Vagina (tissue), 2 donors: ENCODE measurements at regions not wholly inside any gene's neighbourhood (a gene's known extent, or its start where the extent isn't known, plus 50 kb on each side); places are given as distances from the start of the nearest gene placed in this dataset.

Source experiments
- POLR2AphosphoS5 ChIP-seq, 2 donors: sonication (generic); formaldehyde crosslinking; IDR thresholded peaks; one replicate each; pipeline ENCODE4 v1.9.0; 2017; ENCODE audit warnings: antibody characterized with exemption in 2 of 2, mild to moderate bottlenecking in 2 of 2, low read depth in 1 of 2; ENCODE audit not compliant: insufficient read depth in 1 of 2
- TF ChIP-seq, protein P1 (sequence below), 3 experiments: fragments of 450-650 bp in 2 of 3; fragments of 200-600 bp in 1 of 3; sonication (generic) in 1 of 3; IDR thresholded peaks; one replicate each; pipeline ENCODE4 v1.5.1; 2017 to 2019; ENCODE audit warnings: antibody characterized with exemption in 3 of 3, mild to moderate bottlenecking in 2 of 3, moderate library complexity in 2 of 3

DNA sequence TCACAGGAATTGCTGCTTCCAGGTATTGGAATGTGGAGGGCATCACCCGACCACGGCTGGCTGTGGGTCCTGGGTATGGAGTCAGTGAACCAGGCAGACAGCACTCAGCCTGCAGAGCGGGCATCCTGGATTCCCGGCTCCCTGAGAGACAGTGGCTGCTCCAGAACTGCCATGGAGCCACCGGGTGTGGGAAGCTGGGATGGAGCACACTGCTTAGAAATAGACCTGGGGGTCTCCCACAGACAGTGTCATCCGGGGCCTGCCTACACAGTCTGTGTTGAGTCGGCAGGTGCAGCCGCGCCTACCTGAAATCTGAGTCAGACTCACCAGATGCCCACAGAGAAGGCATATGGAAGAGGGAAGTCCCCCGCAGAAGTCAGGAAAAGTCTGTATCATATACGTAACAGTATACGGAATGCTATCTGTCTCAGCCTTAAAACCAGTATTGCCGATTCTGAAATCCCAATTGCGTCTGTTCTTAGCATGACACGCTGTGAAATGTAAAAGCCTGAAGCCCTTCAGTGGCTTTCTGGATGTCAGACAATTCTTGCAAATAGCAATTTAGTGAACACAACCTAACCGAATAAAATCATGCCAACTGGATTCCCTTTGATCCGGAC is 509.7 kb upstream of the MYT1L start:
- TF ChIP-seq POLR2AphosphoS5 (IDR thresholded peaks at IDR 0.05; ENCODE audit: insufficient read depth in 1 of 2, low read depth in 1 of 2): no peak
- TF ChIP-seq, protein P1, sequence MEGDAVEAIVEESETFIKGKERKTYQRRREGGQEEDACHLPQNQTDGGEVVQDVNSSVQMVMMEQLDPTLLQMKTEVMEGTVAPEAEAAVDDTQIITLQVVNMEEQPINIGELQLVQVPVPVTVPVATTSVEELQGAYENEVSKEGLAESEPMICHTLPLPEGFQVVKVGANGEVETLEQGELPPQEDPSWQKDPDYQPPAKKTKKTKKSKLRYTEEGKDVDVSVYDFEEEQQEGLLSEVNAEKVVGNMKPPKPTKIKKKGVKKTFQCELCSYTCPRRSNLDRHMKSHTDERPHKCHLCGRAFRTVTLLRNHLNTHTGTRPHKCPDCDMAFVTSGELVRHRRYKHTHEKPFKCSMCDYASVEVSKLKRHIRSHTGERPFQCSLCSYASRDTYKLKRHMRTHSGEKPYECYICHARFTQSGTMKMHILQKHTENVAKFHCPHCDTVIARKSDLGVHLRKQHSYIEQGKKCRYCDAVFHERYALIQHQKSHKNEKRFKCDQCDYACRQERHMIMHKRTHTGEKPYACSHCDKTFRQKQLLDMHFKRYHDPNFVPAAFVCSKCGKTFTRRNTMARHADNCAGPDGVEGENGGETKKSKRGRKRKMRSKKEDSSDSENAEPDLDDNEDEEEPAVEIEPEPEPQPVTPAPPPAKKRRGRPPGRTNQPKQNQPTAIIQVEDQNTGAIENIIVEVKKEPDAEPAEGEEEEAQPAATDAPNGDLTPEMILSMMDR (IDR thresholded peaks at IDR 0.05): no peak
